Testis (tissue), 2 donors: ENCODE measurements at regions not wholly inside any gene's neighbourhood (a gene's known extent, or its start where the extent isn't known, plus 50 kb on each side); places are given as distances from the start of the nearest gene placed in this dataset.

ENCODE experiments used
- DNase-seq: peaks from one replicate; pipeline ENCODE4 v3.0.0-alpha.2; 2019
- H3K27ac ChIP-seq, 2 donors: fragments of 200-600 bp; sonication (generic); one replicate each; pipeline ENCODE4 v1.5.1; 2019
- H3K27me3 ChIP-seq: fragments of 200-600 bp; sonication (generic); one replicate; pipeline ENCODE4 v1.5.1; 2019
- H3K36me3 ChIP-seq: fragments of 200-600 bp; sonication (generic); one replicate; pipeline ENCODE4 v1.5.1; 2017; ENCODE audit warnings: low read depth; ENCODE audit errors: missing control alignments
- H3K4me1 ChIP-seq: fragments of 200-600 bp; sonication (generic); one replicate; pipeline ENCODE4 v1.5.1; 2019
- H3K4me3 ChIP-seq, 2 donors: fragments of 200-600 bp; sonication (generic); one replicate each; pipeline ENCODE4 v1.5.1; 2017 to 2019
- H3K9me3 ChIP-seq: fragments of 200-600 bp; sonication (generic); one replicate; pipeline ENCODE4 v1.5.1; 2017
- CTCF ChIP-seq, 3 experiments: fragments of 450-650 bp in 2 of 3; fragments of 200-600 bp in 1 of 3; sonication (generic) in 1 of 3; IDR thresholded peaks; one replicate each; pipeline ENCODE4 v1.5.1; 2016 to 2019; ENCODE audit warnings: antibody characterized with exemption in 3 of 3, mild to moderate bottlenecking in 2 of 3, moderate library complexity in 1 of 3
- POLR2A ChIP-seq: fragments of 450-650 bp; IDR thresholded peaks from one replicate; pipeline ENCODE4 v1.6.1; 2017; ENCODE audit warnings: antibody characterized with exemption, mild to moderate bottlenecking, moderate library complexity
- WGBS, 2 donors: methylation state at CpG; one replicate each; pipeline ENCODE4 v1.1.5; 2018; 5-methylcytosine and 5-hydroxymethylcytosine counted together
- intact Hi-C: fragments of 100-400 bp; cut with DNase I; formaldehyde crosslinking; loops from one replicate; pipeline ENCODE4 v1.15.1; 2023; ENCODE audit warnings: low total_unique reads

GRCh38 chr12:92440072-92440471 is 262.7 kb upstream of the PLEKHG7 start:
- H3K27me3 ChIP-seq: no peaks in the 10 kb centered on the region
- no peaks in the 10 kb centered on the region for H3K9me3 ChIP-seq
- H3K4me3 ChIP-seq: no peak overlapping the region
- WGBS, 2 donors: 88 to 93% methylated on average over 4 of the region's 4 CpGs
- no peak for TF ChIP-seq POLR2A
- TF ChIP-seq CTCF (IDR thresholded peaks at IDR 0.05): no peak
- no peaks in the 10 kb centered on the region for H3K36me3 ChIP-seq
- DNase-seq: no peak
- intact Hi-C loops: no loop called here
- no peaks in the 10 kb centered on the region for H3K4me1 ChIP-seq
- H3K27ac ChIP-seq: no peak overlapping the region

- H3K9me3 ChIP-seq: no peaks in the 10 kb centered on the region
- intact Hi-C loops: no loop called here
- H3K4me3 ChIP-seq: no peak overlapping the region
- H3K27ac ChIP-seq: no peak overlapping the region
- DNase-seq: no peak
- no peaks in the 10 kb centered on the region for H3K27me3 ChIP-seq
- H3K36me3 ChIP-seq: no peaks in the 10 kb centered on the region
- 69 to 86% methylated on average over 1 of the region's 1 CpG for WGBS, 2 donors
- no peaks in the 10 kb centered on the region for H3K4me1 ChIP-seq
- TF ChIP-seq POLR2A: no peak
- no peak for TF ChIP-seq CTCF (IDR thresholded peaks at IDR 0.05)
These were observed 263.4 kb upstream of the PLEKHG7 start for GRCh38 chr12:92439420-92439805.

GRCh38 chr12:92438641-92439419 is 264.0 kb upstream of the PLEKHG7 start:
- TF ChIP-seq POLR2A: no peak
- TF ChIP-seq CTCF (IDR thresholded peaks at IDR 0.05): no peak
- Histone ChIP-seq H3K36me3 (no peaks in the 10 kb centered on the region), H3K4me1 (no peaks in the 10 kb centered on the region), H3K27ac (no peak overlapping the region), H3K9me3 (no peaks in the 10 kb centered on the region), H3K27me3 (no peaks in the 10 kb centered on the region), H3K4me3 (no peak overlapping the region)
- no peak for DNase-seq
- intact Hi-C loops: no loop called here
- WGBS, 2 donors: 85 to 93% methylated on average over 4 of the region's 4 CpGs

- DNase-seq: no peak
- Histone ChIP-seq H3K36me3 (no peaks in the 10 kb centered on the region), H3K4me1 (no peaks in the 10 kb centered on the region), H3K27ac (no peak overlapping the region), H3K4me3 (no peak overlapping the region), H3K27me3 (no peaks in the 10 kb centered on the region), H3K9me3 (no peaks in the 10 kb centered on the region)
- intact Hi-C loops: no loop called here
- 44 to 59% methylated on average over 1 of the region's 1 CpG for WGBS, 2 donors
- no peak for TF ChIP-seq POLR2A
- TF ChIP-seq CTCF (IDR thresholded peaks at IDR 0.05): no peak
These were observed 265.3 kb upstream of the PLEKHG7 start for GRCh38 chr12:92437452-92437851.

GRCh38 chr12:92436856-92437255 is 265.9 kb upstream of the PLEKHG7 start:
- intact Hi-C loops: no loop called here
- DNase-seq: no peak
- 70 to 74% methylated on average over 2 of the region's 2 CpGs for WGBS, 2 donors
- Histone ChIP-seq H3K36me3 (no peaks in the 10 kb centered on the region), H3K27ac (no peak overlapping the region), H3K4me3 (no peak overlapping the region), H3K9me3 (no peaks in the 10 kb centered on the region), H3K27me3 (no peaks in the 10 kb centered on the region), H3K4me1 (no peaks in the 10 kb centered on the region)
- TF ChIP-seq CTCF (IDR thresholded peaks at IDR 0.05) (no peak), POLR2A (no peak)
